Neural cell (in vitro differentiated cells): ENCODE measurements at regions not wholly inside any gene's neighbourhood (a gene's known extent, or its start where the extent isn't known, plus 50 kb on each side); places are given as distances from the start of the nearest gene placed in this dataset.
A peak's percentile ranks its signal among the peaks of the same experiment; 100 is the strongest.

Experiments used
- H2AFZ ChIP-seq: fragments of 200-600, 300-800 bp; sonication (generic), shearing (Covaris generic); 2 replicates; pipeline ENCODE4 v1.6.0; 2014; ENCODE audit warnings: low read depth, mild to moderate bottlenecking, antibody characterized with exemption, low read length, moderate library complexity
- H3F3A ChIP-seq: fragments of 200-600 bp; shearing (Covaris generic); 2 replicates; pipeline ENCODE4 v1.6.1; 2016; ENCODE audit warnings: mild to moderate bottlenecking, moderate library complexity, mixed read lengths, antibody characterized with exemption, low read length; ENCODE audit not compliant: insufficient read depth, poor library complexity, severe bottlenecking
- H3K27ac ChIP-seq: fragments of 200-600, 300-800 bp; sonication (generic), shearing (Covaris generic); 2 replicates; pipeline ENCODE4 v1.5.1; 2014; ENCODE audit warnings: mild to moderate bottlenecking, low read length, moderate library complexity
- H3K27me3 ChIP-seq: fragments of 300-800, 200-600 bp; sonication (generic), shearing (Covaris generic); 2 replicates; pipeline ENCODE4 v1.6.0; 2014; ENCODE audit warnings: mild to moderate bottlenecking, low read depth, low read length, moderate library complexity; ENCODE audit not compliant: insufficient read depth
- H3K36me3 ChIP-seq: fragments of 300-800, 200-600 bp; sonication (generic), shearing (Covaris generic); 2 replicates; pipeline ENCODE4 v1.5.1; 2014; ENCODE audit warnings: mild to moderate bottlenecking, antibody characterized with exemption, low read length, moderate library complexity; ENCODE audit not compliant: insufficient read depth
- H3K4me2 ChIP-seq: fragments of 300-800, 200-600 bp; sonication (generic), shearing (Covaris generic); 2 replicates; pipeline ENCODE4 v1.6.0; 2014; ENCODE audit warnings: mild to moderate bottlenecking, low read length
- H3K4me3 ChIP-seq: fragments of 300-800, 200-600 bp; sonication (generic), shearing (Covaris generic); 2 replicates; pipeline ENCODE4 v1.5.1; 2014; ENCODE audit warnings: mild to moderate bottlenecking, low read length, moderate library complexity
- H3K79me2 ChIP-seq: fragments of 200-600 bp; shearing (Covaris generic); replicated peaks from 2 replicates; pipeline ENCODE4 v1.6.0; 2014; ENCODE audit warnings: mild to moderate bottlenecking, low read length, moderate library complexity; ENCODE audit not compliant: insufficient read depth
- H3K9ac ChIP-seq: fragments of 300-800, 200-600 bp; sonication (generic), shearing (Covaris generic); 2 replicates; pipeline ENCODE4 v1.6.1; 2016; ENCODE audit warnings: mild to moderate bottlenecking, low read length, mixed read lengths
- H3K9me2 ChIP-seq: fragments of 200-600 bp; shearing (Covaris generic); 2 replicates; pipeline ENCODE4 v1.6.1; 2016; ENCODE audit warnings: mild to moderate bottlenecking, low read length, mixed read lengths; ENCODE audit not compliant: insufficient read depth
- H3K9me3 ChIP-seq: fragments of 200-600, 300-800 bp; sonication (generic), shearing (Covaris generic); 2 replicates; pipeline ENCODE4 v1.6.1; 2016; ENCODE audit warnings: mild to moderate bottlenecking, mixed run types, low read length, moderate library complexity, mixed read lengths
- H4K20me1 ChIP-seq: fragments of 200-600 bp; shearing (Covaris generic); 2 replicates; pipeline ENCODE4 v1.6.1; 2016; ENCODE audit warnings: mild to moderate bottlenecking, mixed run types; ENCODE audit not compliant: insufficient read depth
- CTCF ChIP-seq: fragments of 450-650 bp; IDR thresholded peaks from 2 replicates; pipeline ENCODE4 v1.5.1; 2014; ENCODE audit warnings: antibody characterized with exemption, mild to moderate bottlenecking, moderate library complexity; ENCODE audit not compliant: poor library complexity, severe bottlenecking
- EP300 ChIP-seq: fragments of 450-650 bp; conservative IDR thresholded peaks from 2 replicates; pipeline ENCODE4 v1.6.1; 2014; ENCODE audit warnings: antibody characterized with exemption, mild to moderate bottlenecking, moderate library complexity; ENCODE audit not compliant: poor library complexity, severe bottlenecking
- EZH2 ChIP-seq: fragments of 200-600, 300-800 bp; shearing (Covaris generic), sonication (generic); IDR thresholded peaks from 2 replicates; pipeline ENCODE4 v1.6.1; 2014; ENCODE audit warnings: antibody characterized with exemption, low read length, borderline replicate concordance, mild to moderate bottlenecking; ENCODE audit not compliant: insufficient read depth, poor library complexity, severe bottlenecking
- MXI1 ChIP-seq: fragments of 450-650 bp; conservative IDR thresholded peaks from 2 replicates; pipeline ENCODE4 v1.6.1; 2014; ENCODE audit warnings: antibody characterized with exemption, mild to moderate bottlenecking; ENCODE audit not compliant: poor library complexity, severe bottlenecking
- POLR2AphosphoS5 ChIP-seq: IDR thresholded peaks from 2 replicates; pipeline ENCODE4 v1.6.1; 2012
- RAD21 ChIP-seq: fragments of 450-650 bp; conservative IDR thresholded peaks from 2 replicates; pipeline ENCODE4 v1.6.1; 2014; ENCODE audit warnings: antibody characterized with exemption, mild to moderate bottlenecking, moderate library complexity
- REST ChIP-seq: IDR thresholded peaks from 2 replicates; pipeline ENCODE4 v1.6.1; 2012; ENCODE audit warnings: borderline replicate concordance
- SMC3 ChIP-seq: fragments of 450-650 bp; conservative IDR thresholded peaks from 2 replicates; pipeline ENCODE4 v1.6.1; 2014; ENCODE audit warnings: antibody characterized with exemption, mild to moderate bottlenecking, moderate library complexity; ENCODE audit not compliant: poor library complexity
- TAF1 ChIP-seq: IDR thresholded peaks from 2 replicates; pipeline ENCODE4 v1.6.1; 2012; ENCODE audit warnings: low read depth

- no peak for TF ChIP-seq MXI1
- TF ChIP-seq RAD21 = peak; percentile 51
- peak; percentile 78 for TF ChIP-seq POLR2AphosphoS5
- TF ChIP-seq EP300 = peak; percentile 71
- TF ChIP-seq CTCF = no peak
- TF ChIP-seq TAF1 = peak; percentile 26
- peak; percentile 99 for TF ChIP-seq REST
- TF ChIP-seq SMC3 = peak; percentile 49
- no peak for TF ChIP-seq EZH2
- Histone ChIP-seq H3K4me2 (peak overlapping the region; percentile 25), H3K9ac (peak overlapping the region; percentile 39), H3K4me3 (peak overlapping the region; percentile 55), H4K20me1 (no peaks in the 10 kb centered on the region), H3K27ac (peak overlapping the region; percentile 79), H3F3A (no peaks in the 10 kb centered on the region), H3K27me3 (no peaks in the 10 kb centered on the region), H3K79me2 (no peaks in the 10 kb centered on the region), H3K9me2 (no peaks in the 10 kb centered on the region), H3K9me3 (no peaks in the 10 kb centered on the region), H2AFZ (peak overlapping the region; percentile 15), H3K36me3 (no peaks in the 10 kb centered on the region)
Observed at GRCh38 chr5:152634586-152634985, 229.5 kb upstream of the NMUR2 start.

GRCh38 chr5:152638996-152639552, 234.0 kb upstream of the NMUR2 start:
- H4K20me1 ChIP-seq = no peaks in the 10 kb centered on the region
- H3K36me3 ChIP-seq = no peaks in the 10 kb centered on the region
- no peaks in the 10 kb centered on the region for H3K27me3 ChIP-seq
- no peaks in the 10 kb centered on the region for H3K9me3 ChIP-seq
- no peak overlapping the region for H3K4me2 ChIP-seq
- no peaks in the 10 kb centered on the region for H3F3A ChIP-seq
- H3K79me2 ChIP-seq = no peaks in the 10 kb centered on the region
- H3K4me3 ChIP-seq = no peak overlapping the region
- H3K9ac ChIP-seq = no peak overlapping the region
- H2AFZ ChIP-seq = no peak overlapping the region
- no peak overlapping the region for H3K27ac ChIP-seq
- H3K9me2 ChIP-seq = no peaks in the 10 kb centered on the region
- TF ChIP-seq MXI1 = no peak
- no peak for TF ChIP-seq TAF1
- TF ChIP-seq CTCF = no peak
- TF ChIP-seq POLR2AphosphoS5 = no peak
- no peak for TF ChIP-seq REST
